ENCODE measurements at regions not wholly inside any gene's neighbourhood (a gene's known extent, or its start where the extent isn't known, plus 50 kb on each side); places are given as distances from the start of the nearest gene placed in this dataset.

- intact Hi-C loops (cut with DNase I; ENCODE audit: low total_unique reads) = no loop called here
- H3K4me3 ChIP-seq = no peak overlapping the region
- no peak for DNase-seq (ENCODE audit: low spot score in 2 of 2)
- no peaks in the 10 kb centered on the region for H3K4me1 ChIP-seq
- no peaks in the 10 kb centered on the region for H3K9me3 ChIP-seq
- H3K36me3 ChIP-seq = no peaks in the 10 kb centered on the region
- TF ChIP-seq POLR2A (IDR thresholded peaks at IDR 0.05) (no peak), CTCF (IDR thresholded peaks at IDR 0.05) (no peak), POLR2AphosphoS5 (IDR thresholded peaks at IDR 0.05) (no peak)
- no peaks in the 10 kb centered on the region for H3K27me3 ChIP-seq
- no peak overlapping the region for H3K27ac ChIP-seq
Observed at GRCh38 chr7:34331102-34331501, 326.9 kb upstream of the NPSR1 start.

- Histone ChIP-seq H3K4me3 (no peak overlapping the region), H3K27me3 (no peaks in the 10 kb centered on the region), H3K27ac (no peak overlapping the region), H3K36me3 (no peaks in the 10 kb centered on the region), H3K9me3 (peaks cover 0 to 3% of the 10 kb centered on the region in 2 donors), H3K4me1 (no peaks in the 10 kb centered on the region)
- intact Hi-C loops (cut with DNase I; ENCODE audit: low total_unique reads) = no loop called here
- TF ChIP-seq POLR2AphosphoS5 (IDR thresholded peaks at IDR 0.05) (no peak), CTCF (IDR thresholded peaks at IDR 0.05) (no peak)
- DNase-seq (ENCODE audit: low spot score in 2 of 2) = no peak
Observed at GRCh38 chr7:34332006-34332405, 326.0 kb upstream of the NPSR1 start.

GRCh38 chr7:34333184-34333583 lies 324.8 kb upstream of the NPSR1 start:
- no peaks in the 10 kb centered on the region for H3K36me3 ChIP-seq
- DNase-seq (ENCODE audit: low spot score in 2 of 2) = no peak
- no peaks in the 10 kb centered on the region for H3K4me1 ChIP-seq
- intact Hi-C loops (cut with DNase I; ENCODE audit: low total_unique reads) = no loop called here
- H3K27ac ChIP-seq = no peak overlapping the region
- H3K27me3 ChIP-seq = no peaks in the 10 kb centered on the region
- TF ChIP-seq CTCF (IDR thresholded peaks at IDR 0.05) (no peak), POLR2AphosphoS5 (IDR thresholded peaks at IDR 0.05) (no peak), POLR2A (IDR thresholded peaks at IDR 0.05) (no peak)
- H3K9me3 ChIP-seq = peaks cover 0 to 4% of the 10 kb centered on the region in 2 donors
- H3K4me3 ChIP-seq = no peak overlapping the region

- no peak overlapping the region for H3K27ac ChIP-seq
- H3K9me3 ChIP-seq = peaks cover 0 to 4% of the 10 kb centered on the region in 2 donors
- H3K36me3 ChIP-seq = no peaks in the 10 kb centered on the region
- intact Hi-C loops (cut with DNase I; ENCODE audit: low total_unique reads) = no loop called here
- TF ChIP-seq POLR2A (IDR thresholded peaks at IDR 0.05) = no peak
- no peak for TF ChIP-seq CTCF (IDR thresholded peaks at IDR 0.05)
- TF ChIP-seq POLR2AphosphoS5 (IDR thresholded peaks at IDR 0.05) = no peak
- H3K4me1 ChIP-seq = no peaks in the 10 kb centered on the region
- no peak for DNase-seq (ENCODE audit: low spot score in 2 of 2)
- H3K4me3 ChIP-seq = no peak overlapping the region
- no peaks in the 10 kb centered on the region for H3K27me3 ChIP-seq
Observed at GRCh38 chr7:34333925-34334324, 324.1 kb upstream of the NPSR1 start.

GRCh38 chr7:34337163-34337562 lies 320.9 kb upstream of the NPSR1 start:
- Histone ChIP-seq H3K4me1 (no peaks in the 10 kb centered on the region), H3K4me3 (no peak overlapping the region), H3K27ac (no peak overlapping the region), H3K9me3 (peaks cover 0 to 4% of the 10 kb centered on the region in 2 donors), H3K36me3 (no peaks in the 10 kb centered on the region), H3K27me3 (no peaks in the 10 kb centered on the region)
- no peak for TF ChIP-seq POLR2A (IDR thresholded peaks at IDR 0.05)
- TF ChIP-seq POLR2AphosphoS5 (IDR thresholded peaks at IDR 0.05) = no peak
- no peak for TF ChIP-seq CTCF (IDR thresholded peaks at IDR 0.05)
- no peak for DNase-seq (ENCODE audit: low spot score in 2 of 2)
- intact Hi-C loops (cut with DNase I; ENCODE audit: low total_unique reads) = no loop called here

Data from breast epithelium (tissue), 4 donors.